NCI-H69 (cell line): ENCODE measurements at regions not wholly inside any gene's neighbourhood (a gene's known extent, or its start where the extent isn't known, plus 50 kb on each side); places are given as distances from the start of the nearest gene placed in this dataset.

Source experiments
- DNase-seq: peaks from one replicate; lab custom pipeline; 2025; lab: John Stamatoyannopoulos, UW

DNA sequence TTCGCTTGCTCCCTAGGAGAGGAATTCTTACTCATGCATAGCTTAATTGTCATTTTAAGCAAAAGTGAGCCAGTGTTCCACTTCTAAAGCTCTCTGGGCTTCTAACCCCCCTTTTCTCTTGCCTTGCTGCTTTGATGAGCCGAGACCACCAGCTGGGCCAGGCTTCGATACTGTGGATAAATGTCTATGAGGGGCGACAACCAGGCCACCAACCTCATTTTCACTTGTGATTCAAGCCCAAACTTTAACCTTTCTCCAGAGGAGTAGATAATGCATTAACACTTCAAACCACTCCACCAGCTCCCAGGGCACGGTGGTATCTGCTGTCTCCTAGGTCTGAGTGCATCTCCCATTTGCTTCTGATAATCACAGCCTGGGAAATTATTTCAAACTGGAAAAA is 205.6 kb downstream of the PSAT1 start:
- no peak for DNase-seq

GRCh38 chr9:78505546-78505945 is 208.6 kb downstream of the PSAT1 start:
- no peak for DNase-seq

DNA sequence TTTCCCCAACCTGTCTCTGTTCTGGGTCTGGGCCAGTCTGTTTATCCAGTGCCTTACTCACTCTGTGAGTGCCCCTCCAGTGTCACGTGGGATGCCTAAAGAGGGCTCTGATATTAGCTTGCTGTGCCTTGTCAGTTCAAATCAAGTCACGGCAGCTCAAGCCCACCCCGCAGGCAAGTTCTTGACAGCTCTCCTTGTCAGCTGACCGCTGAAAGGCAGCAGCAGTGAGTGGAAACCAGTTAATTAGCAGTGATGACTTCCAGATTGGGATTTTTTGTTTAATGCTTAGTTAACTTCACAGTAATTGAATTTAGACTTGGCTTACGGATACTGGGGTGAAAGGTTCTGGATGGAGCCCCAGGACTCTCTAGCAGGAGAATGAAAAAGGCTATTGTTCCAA is 210.1 kb downstream of the PSAT1 start:
- no peak for DNase-seq

DNA sequence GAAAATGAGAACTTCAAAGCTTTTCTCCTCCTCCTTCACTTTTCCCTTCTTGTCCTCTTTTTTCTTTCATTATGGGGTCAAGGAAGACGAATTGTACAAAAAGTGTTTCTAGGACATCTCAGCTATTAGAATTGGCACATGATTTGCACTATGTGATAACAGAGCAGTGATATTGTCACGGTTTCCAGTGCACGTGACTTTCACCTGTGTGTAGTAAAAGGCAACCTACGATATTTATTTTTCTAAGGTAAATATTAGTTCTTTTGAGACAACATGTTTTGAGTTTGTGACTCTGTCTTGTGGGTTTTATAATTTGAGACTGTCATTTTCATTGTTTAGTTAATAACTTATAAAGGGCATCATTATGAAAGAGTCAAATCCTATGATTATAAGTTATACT is 213.1 kb downstream of the PSAT1 start:
- DNase-seq, result peak; percentile 58

GRCh38 chr9:78515108-78515507 is 218.2 kb downstream of the PSAT1 start:
- DNase-seq, result peak; percentile 61

GRCh38 chr9:78519786-78520185 is 222.9 kb downstream of the PSAT1 start:
- DNase-seq, result no peak

GRCh38 chr9:78521680-78522079 is 224.8 kb downstream of the PSAT1 start:
- no peak for DNase-seq

GRCh38 chr9:78525986-78526560 is 229.1 kb downstream of the PSAT1 start:
- peak; percentile 93 for DNase-seq

DNA sequence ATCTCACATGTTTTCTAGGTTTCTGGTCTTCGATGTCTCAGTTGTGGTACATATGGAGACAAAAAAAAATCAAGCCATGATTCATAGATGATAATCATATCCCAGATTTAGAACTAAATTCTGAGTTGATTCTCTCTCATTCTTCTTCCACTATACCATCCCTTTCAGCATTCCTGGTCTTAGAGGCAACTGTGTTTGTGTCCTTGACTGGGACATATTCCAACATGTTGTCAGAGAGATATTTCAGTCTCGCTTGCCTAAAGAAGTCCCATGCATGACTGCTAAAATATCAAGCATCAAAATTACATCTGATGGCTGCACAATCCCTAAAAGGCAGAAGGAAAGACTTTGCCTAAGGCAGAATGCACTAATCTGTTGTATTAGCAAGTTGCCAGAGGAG is 236.6 kb downstream of the PSAT1 start:
- DNase-seq, result peak; percentile 70

GRCh38 chr9:78539188-78539587 is 242.3 kb downstream of the PSAT1 start:
- no peak for DNase-seq

- peak; percentile 68 for DNase-seq
Measured at GRCh38 chr9:78539904-78540303, 243.0 kb downstream of the PSAT1 start.

DNA sequence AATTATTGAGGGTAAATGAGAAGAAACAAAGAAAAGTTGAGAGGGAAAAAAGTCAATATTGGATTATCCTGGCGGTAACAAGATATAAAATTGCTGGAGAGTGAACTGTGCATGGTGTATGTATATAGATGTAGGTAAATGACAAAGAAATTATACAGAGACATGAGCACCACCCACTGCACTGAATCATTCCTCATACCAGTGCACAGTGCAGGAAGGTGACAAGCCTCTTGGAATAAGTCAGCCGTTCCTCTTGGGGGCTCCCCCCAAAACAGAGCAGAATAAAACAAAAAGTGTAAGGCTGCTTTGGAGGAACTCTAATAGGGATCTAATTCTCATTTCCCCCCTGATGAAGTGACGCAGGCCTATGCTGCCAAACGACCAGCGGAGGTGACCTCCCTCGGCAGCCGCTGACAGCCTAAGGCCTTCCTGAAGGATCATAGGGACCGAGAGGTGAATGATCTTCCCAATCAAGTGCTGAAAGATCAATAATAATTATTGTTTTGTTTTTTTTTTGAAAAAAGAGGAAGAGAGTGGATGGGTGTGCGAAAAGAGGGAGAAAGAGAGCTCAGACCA is 245.0 kb downstream of the PSAT1 start:
- DNase-seq, result no peak

DNA sequence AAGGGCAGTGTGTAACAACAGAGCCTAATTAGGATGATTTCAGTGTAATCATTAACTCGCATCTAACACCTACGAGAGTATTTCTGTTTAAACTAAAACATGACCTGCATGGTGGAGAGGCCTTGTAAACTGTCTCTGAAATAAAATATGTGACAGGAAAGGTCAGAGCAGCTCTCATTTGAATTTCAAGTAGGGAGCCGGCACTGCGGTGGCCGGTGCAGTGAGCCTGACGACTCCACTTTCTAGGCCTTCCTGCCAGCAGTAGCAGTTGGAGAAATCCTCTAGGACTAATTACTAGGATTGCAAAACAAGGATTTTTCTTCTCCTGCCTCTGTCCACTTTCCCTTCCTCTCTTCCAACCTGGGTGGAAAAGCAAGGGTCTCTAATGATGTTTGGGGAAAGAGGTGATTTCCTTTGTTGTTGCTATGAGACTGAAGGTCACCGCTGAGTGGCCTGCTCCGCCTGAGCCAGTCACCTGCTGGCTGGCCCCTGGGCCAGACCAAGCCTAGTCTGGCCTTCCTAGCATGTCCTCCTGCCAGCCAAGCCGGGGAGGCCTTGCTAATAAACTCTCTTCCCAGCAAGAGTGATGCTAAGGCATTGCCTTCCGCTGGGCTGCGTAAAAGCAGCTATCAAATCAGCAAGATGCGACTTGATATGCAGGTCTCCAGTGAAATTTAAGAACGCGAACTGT is 245.7 kb downstream of the PSAT1 start:
- DNase-seq, result no peak

GRCh38 chr9:78543353-78543752 is 246.4 kb downstream of the PSAT1 start:
- no peak for DNase-seq

- no peak for DNase-seq
Measured at GRCh38 chr9:78544230-78544629, 247.3 kb downstream of the PSAT1 start.

GRCh38 chr9:78547831-78548230 is 250.9 kb downstream of the PSAT1 start:
- no peak for DNase-seq

DNA sequence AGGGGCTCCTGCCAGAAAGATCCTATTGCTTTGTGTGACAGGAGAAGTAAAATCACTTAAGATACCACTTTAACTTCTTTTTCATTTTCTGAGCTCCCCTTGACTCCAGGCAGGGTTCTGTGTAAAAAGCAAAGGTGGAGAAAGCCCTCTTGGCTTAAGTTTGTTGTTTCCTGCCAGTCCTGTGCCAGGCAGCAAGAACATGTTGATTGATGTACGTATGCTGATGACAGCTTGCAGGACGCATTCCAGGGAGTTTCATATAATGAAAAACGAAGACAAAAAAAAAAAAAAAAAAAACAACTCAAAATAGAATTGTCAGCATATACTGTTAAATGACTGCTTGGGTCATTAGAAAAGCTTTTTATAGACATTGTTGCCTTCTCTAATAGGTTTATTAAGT is 251.7 kb downstream of the PSAT1 start:
- no peak for DNase-seq

DNA sequence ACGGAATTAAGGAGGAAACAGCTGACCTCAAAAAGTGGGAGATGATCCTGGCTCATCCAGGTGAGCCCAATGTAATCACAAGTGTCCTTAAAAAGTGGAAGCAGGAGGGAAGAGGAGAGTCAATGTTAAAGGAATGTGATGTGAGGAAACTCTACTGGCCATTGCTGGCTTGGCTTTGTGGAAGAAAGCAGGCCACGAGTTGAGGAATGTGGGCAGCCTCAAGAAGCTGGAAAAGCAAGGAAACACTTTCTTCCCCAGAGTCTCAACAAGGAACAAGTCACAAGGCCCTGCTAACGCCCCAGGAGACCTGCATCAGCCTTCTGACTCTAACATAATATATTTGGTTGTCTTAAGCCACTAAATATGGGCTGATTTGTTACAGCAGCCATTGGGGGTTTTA is 252.8 kb downstream of the PSAT1 start:
- DNase-seq, result no peak

- no peak for DNase-seq
Measured at GRCh38 chr9:78552802-78553201, 255.9 kb downstream of the PSAT1 start.

GRCh38 chr9:78557540-78557939 is 260.6 kb downstream of the PSAT1 start:
- DNase-seq, result no peak

- DNase-seq, result no peak
Measured at GRCh38 chr9:78559449-78559885, 262.5 kb downstream of the PSAT1 start.

- DNase-seq, result no peak
Measured at GRCh38 chr9:78562021-78562420, 265.1 kb downstream of the PSAT1 start.

GRCh38 chr9:78563269-78563668 is 266.3 kb downstream of the PSAT1 start:
- no peak for DNase-seq

GRCh38 chr9:78565481-78565880 is 268.6 kb downstream of the PSAT1 start:
- DNase-seq, result no peak
